HG02938 (cell line): ENCODE measurements at regions not wholly inside any gene's neighbourhood (a gene's known extent, or its start where the extent isn't known, plus 50 kb on each side); places are given as distances from the start of the nearest gene placed in this dataset.
"Not testable (repeated sequence)": the region's sequence is repeated elsewhere in the genome, so short reads cannot be mapped to it uniquely, and the experiment has no call there.

Source experiments
- ATAC-seq: cut with Tn5 transposase; IDR thresholded peaks from one replicate; pipeline ENCODE4 v1.9.1; 2021; ENCODE audit warnings: mild to moderate bottlenecking, moderate library complexity; ENCODE audit not compliant: unreplicated experiment

DNA sequence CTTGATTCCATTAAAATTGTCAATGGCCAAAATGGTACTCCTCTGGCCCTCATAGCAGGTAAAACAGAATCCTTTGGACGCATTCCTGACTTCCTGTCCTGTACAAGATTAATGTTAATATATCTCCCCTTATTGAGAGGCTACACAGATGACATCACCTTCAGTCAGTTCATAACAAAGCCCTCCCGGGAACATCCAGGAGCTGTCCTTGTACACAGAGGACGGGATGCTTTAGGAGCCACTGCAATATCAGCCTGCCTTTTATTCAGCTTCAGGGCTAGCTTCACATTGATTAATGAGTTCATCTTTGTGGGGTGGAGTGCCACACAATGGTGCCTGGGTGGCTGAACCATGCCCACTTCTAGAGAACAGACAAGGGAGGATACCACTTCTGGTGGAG is 235.1 kb downstream of the NRIP1 start:
- ATAC-seq = no peak

- ATAC-seq = no peak
Observed at GRCh38 chr21:14827468-14827867, 237.3 kb downstream of the NRIP1 start.

- ATAC-seq = no peak
Observed at GRCh38 chr21:14826630-14827029, 238.2 kb downstream of the NRIP1 start.

- peak; percentile 58 for ATAC-seq
Observed at GRCh38 chr21:14825514-14825974, 239.3 kb downstream of the NRIP1 start.

DNA sequence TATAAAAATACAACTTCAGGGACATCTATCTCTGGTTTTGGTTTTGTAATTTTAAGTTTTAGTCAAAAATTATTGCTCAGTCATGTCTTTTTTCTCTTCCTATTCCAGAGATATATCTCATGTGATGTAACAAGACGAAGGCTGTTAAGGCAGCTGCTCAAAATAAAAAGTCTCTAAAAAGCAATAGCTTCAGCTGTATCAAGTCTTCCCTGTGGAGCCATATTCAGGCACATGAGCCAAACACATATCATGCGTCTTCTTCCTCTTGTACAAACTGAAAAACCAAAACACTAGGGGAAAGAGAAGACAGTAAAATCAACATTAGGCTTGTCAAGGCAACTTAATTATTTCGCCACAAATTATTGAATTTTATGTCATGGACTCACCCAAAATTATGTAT is 240.7 kb downstream of the NRIP1 start:
- no peak for ATAC-seq

GRCh38 chr21:14817311-14817710 is 247.5 kb downstream of the NRIP1 start:
- ATAC-seq = no peak

DNA sequence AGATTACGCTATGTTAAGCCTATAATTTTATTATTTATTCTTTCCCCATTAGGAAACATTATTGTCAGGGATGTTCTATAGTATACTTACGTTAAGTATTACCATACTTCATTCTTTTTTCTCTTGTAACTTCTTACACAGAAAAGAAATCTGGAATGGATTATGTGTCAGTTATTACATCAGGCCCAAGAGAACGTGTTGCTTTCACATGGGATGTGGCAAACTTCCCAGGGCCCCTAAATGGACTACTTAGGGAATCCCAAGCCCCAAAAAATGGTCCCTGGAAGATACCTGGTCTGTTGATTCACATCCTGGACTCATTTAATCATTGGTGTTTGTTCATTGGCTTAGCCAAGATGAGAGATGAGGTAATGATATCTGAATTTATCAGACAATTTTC is 249.8 kb downstream of the NRIP1 start:
- no peak for ATAC-seq

DNA sequence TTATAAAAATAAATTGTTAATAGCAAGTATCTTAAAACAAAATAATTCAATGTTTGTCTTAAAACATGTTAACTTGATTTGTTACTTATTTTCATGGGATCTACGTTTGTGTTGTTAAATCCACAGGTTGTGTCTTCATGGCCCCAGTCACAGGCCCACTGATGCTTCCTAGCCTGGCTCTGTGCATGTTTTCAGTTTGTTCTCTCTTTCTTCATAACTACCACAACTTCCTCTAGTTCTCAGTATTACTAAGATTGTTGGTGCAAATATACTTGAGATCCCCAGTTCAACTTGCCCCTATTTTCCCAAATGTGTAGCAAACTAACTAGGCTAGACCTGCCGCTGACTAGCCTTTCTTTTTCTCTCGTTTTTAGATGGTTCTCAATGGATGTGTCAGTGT is 250.5 kb downstream of the NRIP1 start:
- ATAC-seq = no peak

DNA sequence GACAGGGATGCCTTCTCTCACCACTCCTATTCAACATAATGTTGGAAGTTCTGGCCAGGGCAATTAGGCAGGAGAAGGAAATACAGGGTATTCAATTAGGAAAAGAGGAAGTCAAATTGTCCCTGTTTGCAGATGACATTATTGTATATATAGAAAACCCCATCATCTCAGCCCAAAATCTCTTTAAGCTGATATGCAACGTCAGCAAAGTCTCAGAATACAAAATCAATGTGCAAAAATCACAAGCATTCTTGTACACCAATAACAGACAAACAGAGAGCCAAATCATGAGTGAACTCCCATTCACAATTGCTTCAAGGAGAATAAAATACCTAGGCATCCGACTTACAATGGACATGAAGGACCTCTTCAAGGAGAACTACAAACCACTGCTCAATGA is 258.1 kb upstream of the SAMSN1 start:
- not testable (repeated sequence) for ATAC-seq

GRCh38 chr21:14797543-14797942 is 251.4 kb upstream of the SAMSN1 start:
- ATAC-seq = no peak

- ATAC-seq = no peak
Observed at GRCh38 chr21:14787312-14787711, 241.2 kb upstream of the SAMSN1 start.

GRCh38 chr21:14785679-14786078 is 239.6 kb upstream of the SAMSN1 start:
- no peak for ATAC-seq

- ATAC-seq = no peak
Observed at GRCh38 chr21:14773777-14774345, 227.7 kb upstream of the SAMSN1 start.

DNA sequence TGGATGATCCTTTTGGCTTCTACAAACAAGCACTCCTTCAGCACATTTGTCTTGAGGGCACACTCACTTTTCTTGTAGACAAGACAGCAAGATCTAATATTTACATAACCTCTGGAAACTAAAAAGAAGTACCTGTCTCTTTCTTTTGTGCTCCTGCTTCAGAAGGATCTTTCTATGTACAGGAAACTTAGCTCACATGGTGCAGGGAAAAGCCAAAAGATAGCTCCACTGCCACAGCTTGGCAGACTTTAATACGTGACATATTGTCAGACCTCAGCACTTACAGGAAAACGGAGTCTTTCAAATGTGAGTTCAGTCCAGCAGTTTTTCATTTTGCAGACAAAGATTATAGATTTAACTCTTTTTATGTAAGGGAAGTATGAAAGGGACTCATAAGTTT is 225.5 kb upstream of the SAMSN1 start:
- ATAC-seq = no peak

DNA sequence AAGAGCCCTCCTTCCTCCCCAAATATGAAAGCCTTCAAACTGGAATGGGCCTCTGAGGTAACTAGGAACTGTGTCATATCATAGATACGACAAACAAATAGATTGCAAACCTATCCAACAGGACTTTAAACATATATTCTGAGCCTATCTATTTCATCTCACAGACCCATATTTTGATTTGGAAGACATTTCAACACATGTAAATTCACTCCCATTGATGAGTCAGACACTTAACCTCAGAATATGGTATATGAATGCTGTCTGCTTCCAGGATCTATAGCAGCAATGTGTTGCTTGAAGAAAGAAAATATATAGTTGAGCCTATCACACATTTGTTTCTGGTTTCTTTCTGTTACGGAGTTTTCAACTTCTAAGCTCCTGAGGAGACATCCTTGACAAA is 221.9 kb upstream of the SAMSN1 start:
- no peak for ATAC-seq

DNA sequence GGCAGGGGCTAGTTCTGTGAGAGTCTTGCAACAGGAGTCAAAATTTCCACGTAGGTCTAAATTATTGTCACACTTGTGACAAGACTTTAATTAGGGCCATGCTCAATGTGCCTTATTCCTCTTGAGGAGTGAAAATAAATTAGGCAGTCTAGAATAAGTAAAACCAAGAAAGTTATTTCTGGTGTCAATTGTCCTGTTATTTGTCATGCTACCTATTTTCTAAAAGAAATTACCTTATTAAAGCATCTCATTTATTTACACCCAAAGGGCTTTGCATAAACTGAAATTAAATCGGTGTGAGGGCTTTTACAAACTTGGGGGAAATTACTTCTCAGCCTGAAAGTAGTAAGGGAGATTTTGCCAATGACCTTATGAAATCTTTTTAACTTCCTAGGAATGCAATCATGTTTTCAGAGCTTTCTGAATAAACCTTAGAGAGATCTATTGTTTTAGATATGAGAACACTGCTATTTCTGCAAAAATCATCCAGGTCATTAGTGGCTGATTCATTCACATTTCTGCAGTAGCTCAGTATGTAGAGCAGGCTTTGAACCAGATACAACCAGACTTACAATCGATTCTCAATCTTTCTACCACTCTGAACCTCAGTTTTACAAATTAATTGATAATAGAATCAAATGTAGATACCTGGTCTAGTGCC is 221.2 kb upstream of the SAMSN1 start:
- ATAC-seq = no peak

- no peak for ATAC-seq
Observed at GRCh38 chr21:14766241-14766640, 220.1 kb upstream of the SAMSN1 start.

DNA sequence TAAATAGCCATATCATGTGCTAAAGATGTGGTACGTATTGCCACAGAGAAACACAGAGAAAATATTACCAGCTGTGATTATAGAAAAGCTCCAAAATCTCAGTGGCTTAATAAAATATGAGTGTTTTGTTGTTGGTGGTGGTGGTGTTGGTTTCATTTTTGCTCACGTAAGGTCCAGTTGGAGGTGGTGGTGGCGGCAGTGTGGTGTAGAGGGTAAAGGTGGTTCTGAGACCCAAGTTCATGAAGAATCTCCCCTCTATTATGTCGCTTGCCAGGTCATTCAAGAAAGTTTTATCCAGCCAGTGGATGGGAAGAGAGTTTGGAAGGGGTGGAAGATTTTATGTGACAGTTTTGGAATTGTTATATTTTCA is 217.6 kb upstream of the SAMSN1 start:
- peak; percentile 43 for ATAC-seq

DNA sequence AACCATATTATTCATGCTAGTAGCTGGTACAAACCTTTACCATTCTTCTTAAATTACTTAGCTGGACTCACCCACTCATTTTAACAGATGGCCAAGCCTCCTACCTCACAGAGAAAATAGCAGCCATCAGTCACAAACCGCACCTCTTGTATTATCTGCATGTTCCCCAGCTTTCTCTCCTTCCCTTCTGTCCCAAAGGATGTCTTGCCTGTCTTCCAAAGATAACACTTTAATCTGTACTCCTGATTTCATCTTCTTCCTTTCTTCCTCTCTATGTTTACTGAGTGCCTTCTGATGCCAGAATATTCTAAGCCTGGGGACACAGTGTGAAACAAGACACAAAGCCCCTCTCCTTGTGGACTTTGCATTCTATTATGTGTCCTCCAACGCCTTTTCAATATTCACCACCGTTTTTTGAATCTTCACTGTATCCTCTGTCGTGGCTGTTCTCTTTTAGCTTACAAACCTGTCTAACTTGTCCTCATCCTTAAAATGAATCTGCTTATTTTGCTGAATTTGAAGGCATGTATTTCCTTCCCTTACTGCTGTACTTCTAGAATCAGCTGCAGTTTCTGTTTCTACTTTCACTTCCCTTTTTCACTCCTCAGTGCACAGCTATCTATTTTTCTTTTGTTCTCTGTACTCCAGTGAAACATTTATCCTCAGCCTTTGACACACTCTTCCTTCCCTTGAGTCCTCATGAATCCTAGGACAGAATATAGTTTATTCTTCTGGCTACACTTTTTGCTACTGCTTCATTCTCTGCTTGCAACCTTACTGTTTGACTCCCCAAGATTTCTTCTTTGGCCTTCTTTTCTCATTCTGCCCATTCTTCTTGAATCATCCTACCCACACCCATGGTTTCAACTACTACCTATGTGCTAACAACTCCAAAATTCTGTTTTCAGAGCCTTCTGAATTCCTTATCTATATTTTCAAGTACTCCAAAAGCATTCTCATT is 216.9 kb upstream of the SAMSN1 start:
- ATAC-seq = peak; percentile 96

GRCh38 chr21:14762327-14762726 is 216.2 kb upstream of the SAMSN1 start:
- ATAC-seq = no peak

DNA sequence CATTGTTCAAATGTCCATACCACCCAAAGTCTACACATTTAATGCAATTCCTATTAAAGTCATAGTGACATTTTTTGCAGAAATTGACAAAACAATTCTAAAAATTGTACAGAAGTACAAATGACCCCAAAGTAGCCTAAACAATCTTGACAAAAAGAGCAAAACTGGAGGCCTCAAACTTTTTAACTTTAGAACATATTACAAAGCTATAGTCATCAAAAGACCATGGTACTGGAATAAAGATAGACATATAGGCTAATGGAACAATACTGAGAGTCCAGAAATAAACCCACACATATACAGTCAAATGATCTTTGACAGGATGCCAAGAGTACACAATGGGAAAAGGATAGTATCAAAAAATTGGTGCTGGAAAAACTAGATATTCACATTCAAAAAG is 213.2 kb upstream of the SAMSN1 start:
- no peak for ATAC-seq

GRCh38 chr21:14758849-14759248 is 212.7 kb upstream of the SAMSN1 start:
- ATAC-seq = no peak
